ENCODE measurements at regions not wholly inside any gene's neighbourhood (a gene's known extent, or its start where the extent isn't known, plus 50 kb on each side); places are given as distances from the start of the nearest gene placed in this dataset.
A peak's percentile ranks its signal among the peaks of the same experiment; 100 is the strongest.
"Not testable (repeated sequence)": the region's sequence is repeated elsewhere in the genome, so short reads cannot be mapped to it uniquely, and the experiment has no call there.

GRCh38 chr11:22089609-22090008, 103.3 kb upstream of the ANO5 start:
- CTCF ChIA-PET: no interaction called here
- no peak for DNase-seq (ENCODE audit: low spot score)
- TF ChIP-seq CTCF (conservative IDR thresholded peaks at IDR 0.05; ENCODE audit: low read depth): no peak
- no peak overlapping the region for H3K27ac ChIP-seq
- POLR2A ChIA-PET (ENCODE audit: low non-redundant PET): no interaction called here

GRCh38 chr11:22106566-22106965, 86.3 kb upstream of the ANO5 start:
- ChIA-PET CTCF (interaction anchor here (0.6 to 0.7 kb wide), 2 partner anchors 48 to 1274 kb away, joined by 3 to 4 read pairs; no protein-coding TSS in a partner anchor), POLR2A (ENCODE audit: low non-redundant PET) (no interaction called here)
- no peak for DNase-seq (ENCODE audit: low spot score)
- H3K27ac ChIP-seq: no peak overlapping the region
- TF ChIP-seq CTCF (conservative IDR thresholded peaks at IDR 0.05; ENCODE audit: low read depth): no peak

DNA sequence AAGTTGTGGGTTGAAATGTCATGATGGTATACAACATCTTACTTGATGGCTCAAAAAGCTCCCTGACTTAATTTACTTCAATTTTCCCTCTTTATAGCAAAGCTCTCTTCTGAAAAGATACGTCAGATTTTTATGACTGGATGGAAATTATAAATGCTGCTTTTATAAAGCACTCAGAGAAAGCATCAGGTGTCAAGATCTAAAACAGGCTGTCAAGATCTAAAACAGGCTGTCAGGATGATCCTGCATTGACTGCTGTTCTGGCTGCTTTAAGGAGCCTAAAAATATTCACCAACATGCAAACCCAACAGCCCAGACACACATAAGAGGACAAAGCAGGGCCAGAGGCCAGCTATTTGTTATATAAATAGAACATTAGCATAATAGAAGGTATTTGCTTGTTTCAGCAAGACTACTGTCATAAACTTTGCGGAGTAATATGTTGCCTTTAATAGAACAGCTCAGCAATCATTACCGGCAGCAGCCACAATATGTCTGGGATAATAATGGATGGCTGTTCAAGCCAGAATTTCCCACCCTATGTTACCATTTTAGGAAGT, 77.3 kb upstream of the ANO5 start:
- CTCF ChIA-PET: no interaction called here
- no peak for TF ChIP-seq CTCF (conservative IDR thresholded peaks at IDR 0.05; ENCODE audit: low read depth)
- H3K27ac ChIP-seq: no peak overlapping the region
- POLR2A ChIA-PET (ENCODE audit: low non-redundant PET): no interaction called here
- no peak for DNase-seq (ENCODE audit: low spot score)

DNA sequence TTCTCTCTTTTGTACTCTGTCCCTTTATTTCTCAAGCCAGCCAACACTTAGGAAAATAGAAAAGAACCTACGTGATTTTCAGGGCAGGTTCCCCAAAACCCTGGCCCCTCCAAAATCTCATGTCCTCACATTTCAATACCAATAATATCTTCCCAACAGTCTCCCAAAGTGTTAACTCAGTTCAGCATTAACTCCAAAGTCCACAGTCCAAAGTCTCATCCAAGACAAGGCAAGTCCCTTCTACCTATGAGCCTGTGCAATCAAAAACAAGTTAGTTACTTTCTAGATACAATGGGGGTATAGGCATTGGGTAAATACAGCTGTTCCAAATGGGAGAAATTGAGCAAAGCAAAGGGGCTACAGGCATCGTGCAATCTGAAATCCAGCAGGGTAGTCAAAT, 64.9 kb upstream of the ANO5 start:
- CTCF ChIA-PET; POLR2A ChIA-PET (ENCODE audit: low non-redundant PET); DNase-seq (ENCODE audit: low spot score); H3K27ac ChIP-seq: not testable (repeated sequence)

DNA sequence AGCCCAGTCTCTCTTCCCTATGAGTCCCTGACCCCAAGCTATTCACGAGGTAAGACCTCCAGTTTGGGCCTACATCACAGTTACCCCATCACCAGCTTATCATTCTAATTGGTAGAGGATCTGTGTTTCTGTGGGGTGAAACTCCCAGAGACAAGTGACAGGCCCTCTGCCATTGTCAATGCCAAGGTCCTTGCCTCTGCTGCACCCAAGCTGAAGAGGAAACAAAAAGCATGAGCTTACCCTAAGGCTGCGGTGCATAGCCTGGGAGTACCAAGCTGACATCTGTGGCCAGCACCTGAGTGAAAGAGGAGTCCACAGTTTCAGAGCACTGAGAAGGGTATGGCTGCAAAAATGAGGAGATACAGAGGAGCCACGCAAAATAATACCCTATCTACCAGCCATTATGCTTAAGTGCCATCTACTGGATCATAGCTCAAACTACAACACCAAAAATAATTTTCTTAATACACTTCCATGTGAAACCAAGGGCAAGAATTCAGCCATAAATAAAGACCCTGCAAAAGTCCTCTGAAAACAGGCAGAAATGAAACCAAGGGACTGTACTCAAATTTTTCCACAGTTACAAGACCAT, 62.3 kb upstream of the ANO5 start:
- no peak overlapping the region for H3K27ac ChIP-seq
- TF ChIP-seq CTCF (conservative IDR thresholded peaks at IDR 0.05; ENCODE audit: low read depth): 0 out of 2 replicates have a peak, but pooled peaks have one; percentile 18
- ChIA-PET POLR2A (ENCODE audit: low non-redundant PET) (no interaction called here), CTCF (interaction anchor here (0.6 kb wide), 1 partner anchor 1482 kb away, joined by 5 read pairs; no protein-coding TSS in a partner anchor)
- no peak for DNase-seq (ENCODE audit: low spot score)

DNA sequence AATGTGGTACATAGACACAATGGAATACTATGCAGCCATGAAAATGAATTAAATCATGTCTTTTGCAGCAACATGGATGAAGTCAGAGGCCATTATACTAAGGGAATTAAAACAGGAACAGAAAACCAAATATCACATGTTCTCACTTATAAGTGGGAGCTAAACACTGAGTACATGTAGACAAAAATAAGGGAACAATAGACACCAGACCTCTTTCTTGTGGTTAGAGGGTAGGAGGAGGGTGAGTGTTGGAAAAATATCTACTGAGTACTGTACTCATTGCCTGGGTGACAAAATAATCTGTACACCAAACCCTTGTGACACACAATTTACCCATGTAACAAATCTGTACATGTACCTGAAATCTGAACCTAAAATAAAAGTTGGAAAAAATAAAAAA, 59.1 kb upstream of the ANO5 start:
- H3K27ac ChIP-seq: no peak overlapping the region
- CTCF ChIA-PET: interaction anchor here (0.6 kb wide), 1 partner anchor 220 kb away, joined by 3 read pairs; no protein-coding TSS in a partner anchor
- no peak for TF ChIP-seq CTCF (conservative IDR thresholded peaks at IDR 0.05; ENCODE audit: low read depth)
- DNase-seq (ENCODE audit: low spot score): no peak
- POLR2A ChIA-PET (ENCODE audit: low non-redundant PET): no interaction called here

- CTCF ChIA-PET: no interaction called here
- DNase-seq (ENCODE audit: low spot score): no peak
- H3K27ac ChIP-seq: no peak overlapping the region
- TF ChIP-seq CTCF (conservative IDR thresholded peaks at IDR 0.05; ENCODE audit: low read depth): no peak
- POLR2A ChIA-PET (ENCODE audit: low non-redundant PET): no interaction called here
These were observed 54.6 kb upstream of the ANO5 start for GRCh38 chr11:22138264-22138663.

All from RWPE1 (cell line).